Smooth muscle cell (in vitro differentiated cells): ENCODE measurements at regions not wholly inside any gene's neighbourhood (a gene's known extent, or its start where the extent isn't known, plus 50 kb on each side); places are given as distances from the start of the nearest gene placed in this dataset.
A peak's percentile ranks its signal among the peaks of the same experiment; 100 is the strongest.

Source experiments
- DNase-seq: peaks from one replicate; lab custom pipeline; 2025; ENCODE audit not compliant: unreplicated experiment; lab: John Stamatoyannopoulos, UW
- H2AFZ ChIP-seq: fragments of 200-600 bp; sonication (generic); 2 replicates; pipeline ENCODE4 v1.6.0; 2016; ENCODE audit warnings: antibody characterized with exemption, low read depth, mild to moderate bottlenecking
- H3F3A ChIP-seq: fragments of 200-600 bp; sonication (generic); 2 replicates; pipeline ENCODE4 v1.6.0; 2017; ENCODE audit warnings: antibody characterized with exemption, low read depth
- H3K27ac ChIP-seq: fragments of 200-600 bp; sonication (generic); 2 replicates; pipeline ENCODE4 v1.5.1; 2016; ENCODE audit warnings: low read depth, mild to moderate bottlenecking
- H3K27me3 ChIP-seq: fragments of 200-600 bp; sonication (generic); 2 replicates; pipeline ENCODE4 v1.6.1; 2016; ENCODE audit warnings: low read depth, mild to moderate bottlenecking
- H3K36me3 ChIP-seq: fragments of 200-600 bp; sonication (generic); 2 replicates; pipeline ENCODE4 v1.5.1; 2016; ENCODE audit warnings: low read depth
- H3K4me1 ChIP-seq: fragments of 200-600 bp; sonication (generic); 2 replicates; pipeline ENCODE4 v1.5.1; 2016; ENCODE audit warnings: low read depth
- H3K4me2 ChIP-seq: fragments of 200-600 bp; sonication (generic); 2 replicates; pipeline ENCODE4 v1.6.0; 2016; ENCODE audit warnings: mild to moderate bottlenecking
- H3K4me3 ChIP-seq: fragments of 200-600 bp; sonication (generic); 2 replicates; pipeline ENCODE4 v1.5.1; 2016; ENCODE audit warnings: mild to moderate bottlenecking
- H3K79me2 ChIP-seq: fragments of 200-600 bp; sonication (generic); 2 replicates; pipeline ENCODE4 v1.6.0; 2016; ENCODE audit warnings: low read depth, mild to moderate bottlenecking
- H3K9ac ChIP-seq: fragments of 200-600 bp; sonication (generic); 2 replicates; pipeline ENCODE4 v1.6.0; 2016; ENCODE audit warnings: low read depth
- H3K9me3 ChIP-seq: fragments of 200-600 bp; sonication (generic); replicated peaks from 2 replicates; pipeline ENCODE4 v1.5.1; 2016; ENCODE audit warnings: low read depth
- H4K20me1 ChIP-seq: fragments of 200-600 bp; sonication (generic); 2 replicates; pipeline ENCODE4 v1.6.0; 2016; ENCODE audit warnings: low read depth
- WGBS: methylation state at CpG from one replicate; pipeline ENCODE4 v1.1.7; 2016; ENCODE audit warnings: low lambda C conversion rate; 5-methylcytosine and 5-hydroxymethylcytosine counted together
- TF ChIP-seq, protein P1 (sequence below): fragments of 200-600 bp; sonication (generic); IDR thresholded peaks from 2 replicates; pipeline ENCODE4 v1.5.1; 2017; ENCODE audit warnings: borderline replicate concordance, mild to moderate bottlenecking, antibody characterized with exemption; ENCODE audit not compliant: insufficient read depth, poor library complexity, severe bottlenecking

DNA sequence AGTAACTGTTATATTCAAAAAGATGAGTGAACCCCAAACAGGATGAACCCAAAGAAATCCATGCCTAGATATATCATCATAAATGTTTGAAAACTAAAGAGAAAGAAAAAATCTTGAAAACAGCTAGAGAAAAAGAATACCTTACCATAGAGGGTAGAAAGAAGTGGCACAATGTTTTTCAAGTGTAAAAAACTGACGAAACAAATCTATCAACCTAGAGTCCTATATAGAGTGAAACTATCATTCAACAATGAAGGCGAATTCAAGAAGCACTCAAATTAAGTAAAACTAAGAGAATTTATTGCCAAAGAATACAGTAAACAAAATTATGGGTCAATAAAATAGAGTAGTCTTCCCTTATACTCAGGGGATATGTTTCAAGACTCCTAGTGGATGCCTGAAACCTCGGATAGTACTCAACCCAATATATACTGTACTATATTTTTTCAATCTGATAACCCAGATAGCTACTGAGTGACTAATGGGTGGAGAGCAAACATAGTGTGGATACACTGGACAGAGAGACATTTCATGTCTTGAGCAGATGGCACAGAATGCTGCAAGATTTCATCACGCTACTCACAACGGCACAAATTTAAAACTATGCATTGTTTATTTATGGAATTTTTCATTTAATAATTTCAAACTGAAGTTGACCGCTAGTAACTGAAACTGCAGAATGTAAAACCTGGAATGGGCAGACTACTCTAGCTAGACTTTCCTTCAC is 52.6 kb upstream of the TMEM106B start:
- H3K4me2 ChIP-seq, result peak overlapping the region; percentile 11
- 60% methylated on average over 6 of the region's 6 CpGs for WGBS
- no peaks in the 10 kb centered on the region for H3K79me2 ChIP-seq
- H2AFZ ChIP-seq, result no peak overlapping the region
- H3K36me3 ChIP-seq, result no peaks in the 10 kb centered on the region
- no peaks in the 10 kb centered on the region for H3K4me1 ChIP-seq
- H3K27me3 ChIP-seq, result no peaks in the 10 kb centered on the region
- no peak overlapping the region for H3K4me3 ChIP-seq
- no peak overlapping the region for H3K27ac ChIP-seq
- no peak overlapping the region for H3K9ac ChIP-seq
- H3K9me3 ChIP-seq, result no peaks in the 10 kb centered on the region
- TF ChIP-seq, protein P1, sequence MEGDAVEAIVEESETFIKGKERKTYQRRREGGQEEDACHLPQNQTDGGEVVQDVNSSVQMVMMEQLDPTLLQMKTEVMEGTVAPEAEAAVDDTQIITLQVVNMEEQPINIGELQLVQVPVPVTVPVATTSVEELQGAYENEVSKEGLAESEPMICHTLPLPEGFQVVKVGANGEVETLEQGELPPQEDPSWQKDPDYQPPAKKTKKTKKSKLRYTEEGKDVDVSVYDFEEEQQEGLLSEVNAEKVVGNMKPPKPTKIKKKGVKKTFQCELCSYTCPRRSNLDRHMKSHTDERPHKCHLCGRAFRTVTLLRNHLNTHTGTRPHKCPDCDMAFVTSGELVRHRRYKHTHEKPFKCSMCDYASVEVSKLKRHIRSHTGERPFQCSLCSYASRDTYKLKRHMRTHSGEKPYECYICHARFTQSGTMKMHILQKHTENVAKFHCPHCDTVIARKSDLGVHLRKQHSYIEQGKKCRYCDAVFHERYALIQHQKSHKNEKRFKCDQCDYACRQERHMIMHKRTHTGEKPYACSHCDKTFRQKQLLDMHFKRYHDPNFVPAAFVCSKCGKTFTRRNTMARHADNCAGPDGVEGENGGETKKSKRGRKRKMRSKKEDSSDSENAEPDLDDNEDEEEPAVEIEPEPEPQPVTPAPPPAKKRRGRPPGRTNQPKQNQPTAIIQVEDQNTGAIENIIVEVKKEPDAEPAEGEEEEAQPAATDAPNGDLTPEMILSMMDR, result no peak
- no peaks in the 10 kb centered on the region for H3F3A ChIP-seq
- H4K20me1 ChIP-seq, result no peaks in the 10 kb centered on the region
- DNase-seq, result no peak

DNA sequence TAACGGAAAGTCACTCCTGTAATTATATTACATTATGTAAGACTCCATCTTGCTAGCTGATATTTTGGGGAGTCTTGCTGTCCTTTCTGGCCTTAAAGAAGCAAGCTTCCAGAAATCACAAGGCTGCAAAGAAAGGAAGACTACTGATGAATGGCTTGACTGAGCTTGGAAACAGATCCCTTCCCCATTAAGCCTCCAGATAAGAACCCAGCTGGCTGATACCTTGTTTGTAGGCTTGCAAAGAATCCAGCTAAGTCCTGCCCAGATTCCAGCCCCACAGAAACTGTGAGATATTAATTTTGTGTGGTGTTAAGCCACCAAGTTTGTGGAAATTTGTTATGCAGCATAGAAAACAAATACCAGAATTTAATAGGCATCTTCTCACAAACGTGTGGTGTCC is 49.9 kb upstream of the TMEM106B start:
- WGBS, result 72% methylated on average over 2 of the region's 2 CpGs
- Histone ChIP-seq H3K79me2 (no peaks in the 10 kb centered on the region), H4K20me1 (no peaks in the 10 kb centered on the region), H3K27ac (no peak overlapping the region), H2AFZ (no peak overlapping the region), H3K9ac (no peak overlapping the region), H3K4me3 (no peak overlapping the region), H3K36me3 (no peaks in the 10 kb centered on the region), H3K4me2 (no peak overlapping the region), H3K27me3 (no peaks in the 10 kb centered on the region), H3K9me3 (no peaks in the 10 kb centered on the region), H3F3A (no peaks in the 10 kb centered on the region), H3K4me1 (no peaks in the 10 kb centered on the region)
- no peak for DNase-seq
- TF ChIP-seq, protein P1, result no peak
